ENCODE measurements at regions not wholly inside any gene's neighbourhood (a gene's known extent, or its start where the extent isn't known, plus 50 kb on each side); places are given as distances from the start of the nearest gene placed in this dataset.

- TF ChIP-seq EZH2 (IDR thresholded peaks at IDR 0.05; ENCODE audit: borderline replicate concordance, low read length): no peak
- TF ChIP-seq, protein P1, sequence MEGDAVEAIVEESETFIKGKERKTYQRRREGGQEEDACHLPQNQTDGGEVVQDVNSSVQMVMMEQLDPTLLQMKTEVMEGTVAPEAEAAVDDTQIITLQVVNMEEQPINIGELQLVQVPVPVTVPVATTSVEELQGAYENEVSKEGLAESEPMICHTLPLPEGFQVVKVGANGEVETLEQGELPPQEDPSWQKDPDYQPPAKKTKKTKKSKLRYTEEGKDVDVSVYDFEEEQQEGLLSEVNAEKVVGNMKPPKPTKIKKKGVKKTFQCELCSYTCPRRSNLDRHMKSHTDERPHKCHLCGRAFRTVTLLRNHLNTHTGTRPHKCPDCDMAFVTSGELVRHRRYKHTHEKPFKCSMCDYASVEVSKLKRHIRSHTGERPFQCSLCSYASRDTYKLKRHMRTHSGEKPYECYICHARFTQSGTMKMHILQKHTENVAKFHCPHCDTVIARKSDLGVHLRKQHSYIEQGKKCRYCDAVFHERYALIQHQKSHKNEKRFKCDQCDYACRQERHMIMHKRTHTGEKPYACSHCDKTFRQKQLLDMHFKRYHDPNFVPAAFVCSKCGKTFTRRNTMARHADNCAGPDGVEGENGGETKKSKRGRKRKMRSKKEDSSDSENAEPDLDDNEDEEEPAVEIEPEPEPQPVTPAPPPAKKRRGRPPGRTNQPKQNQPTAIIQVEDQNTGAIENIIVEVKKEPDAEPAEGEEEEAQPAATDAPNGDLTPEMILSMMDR (IDR thresholded peaks at IDR 0.05; ENCODE audit: low read length): no peak
Observed at GRCh38 chr2:215866606-215867005, 146.7 kb downstream of the MREG start.
